ENCODE measurements at regions not wholly inside any gene's neighbourhood (a gene's known extent, or its start where the extent isn't known, plus 50 kb on each side); places are given as distances from the start of the nearest gene placed in this dataset.
"Not testable (repeated sequence)": the region's sequence is repeated elsewhere in the genome, so short reads cannot be mapped to it uniquely, and the experiment has no call there.

DNA sequence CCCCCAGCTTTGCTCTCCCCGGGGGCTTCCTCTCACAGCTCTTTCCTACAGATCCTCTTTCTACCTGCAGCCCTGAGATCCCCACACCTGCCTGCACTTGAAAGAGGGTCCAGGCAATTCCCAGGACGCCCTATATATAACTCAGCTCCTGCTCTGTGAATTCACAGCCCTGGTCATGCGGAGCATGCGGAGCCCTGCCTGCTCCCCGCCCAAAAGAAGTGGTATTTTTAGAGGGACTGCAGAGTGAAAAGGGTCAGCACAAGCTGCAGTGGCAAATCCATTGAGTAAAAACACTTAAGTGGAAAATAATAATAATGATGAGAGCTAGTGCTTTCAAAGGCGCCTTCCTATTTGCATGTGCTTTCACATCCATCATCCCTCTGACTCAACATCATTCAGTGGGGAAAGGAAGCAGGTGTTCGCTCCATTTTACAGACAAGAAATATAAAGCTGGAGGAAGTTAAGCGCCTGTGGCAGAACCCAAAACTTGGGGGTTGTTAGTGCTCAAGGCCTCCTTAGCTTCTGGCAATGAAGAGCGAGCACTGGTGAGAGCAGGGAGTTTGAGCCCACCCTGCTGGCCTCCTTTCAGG lies 76.3 kb upstream of the LIPC start:
- TF ChIP-seq CTCF (IDR thresholded peaks at IDR 0.05; ENCODE audit: insufficient read depth, low read depth, low read length, missing control alignments), result no peak
- DNase-seq (ENCODE audit: low read depth), result no peak

GRCh38 chr15:58355973-58356372 lies 75.8 kb upstream of the LIPC start:
- TF ChIP-seq CTCF (IDR thresholded peaks at IDR 0.05; ENCODE audit: insufficient read depth, low read depth, low read length, missing control alignments), result no peak
- no peak overlapping the region for H3K4me3 ChIP-seq (ENCODE audit: low read length)
- no peak for DNase-seq (ENCODE audit: low read depth)

More for the DNA sequence above, 76.3 kb upstream of the LIPC start:
- no peak overlapping the region for H3K4me3 ChIP-seq (ENCODE audit: low read length)

- H3K4me3 ChIP-seq (ENCODE audit: low read length), result no peak overlapping the region
- peak; percentile 22 for DNase-seq (ENCODE audit: low read depth)
- no peak for TF ChIP-seq CTCF (IDR thresholded peaks at IDR 0.05; ENCODE audit: insufficient read depth, low read depth, low read length, missing control alignments)
These were observed 74.0 kb upstream of the LIPC start for GRCh38 chr15:58357529-58358476.

DNA sequence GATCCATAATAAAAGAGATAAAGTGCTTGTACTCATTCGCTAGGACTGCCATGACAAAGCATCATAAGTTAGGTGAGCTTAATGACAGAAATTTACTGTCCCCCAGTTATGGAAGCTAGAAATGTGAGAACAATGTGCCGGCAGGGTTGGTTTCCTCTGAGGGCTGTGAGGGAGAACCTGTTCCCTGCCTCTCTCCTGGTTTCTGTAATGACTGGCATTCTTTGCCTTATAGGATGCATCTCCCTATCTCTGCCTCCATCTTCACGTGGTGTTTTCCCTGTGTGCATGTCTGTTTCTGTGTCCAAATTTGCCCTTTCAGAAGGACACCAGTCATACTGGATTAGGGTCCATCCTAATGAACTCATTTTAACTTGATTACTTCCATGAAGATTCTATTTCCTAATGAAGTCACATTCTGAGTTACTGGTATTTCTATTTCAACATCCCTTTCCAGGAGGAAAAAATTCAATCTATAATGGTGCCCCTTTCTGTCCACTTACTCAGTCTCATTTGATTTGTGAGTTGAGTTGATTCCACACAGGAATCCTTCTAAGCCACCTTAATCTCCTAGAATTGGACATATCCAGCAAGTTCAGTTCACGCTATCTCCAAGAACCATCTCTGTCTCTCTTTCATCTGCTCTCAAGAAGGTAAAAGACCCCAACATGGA lies 71.2 kb upstream of the LIPC start:
- H3K4me3 ChIP-seq (ENCODE audit: low read length), result no peak overlapping the region
- TF ChIP-seq CTCF (IDR thresholded peaks at IDR 0.05; ENCODE audit: insufficient read depth, low read depth, low read length, missing control alignments), result no peak
- no peak for DNase-seq (ENCODE audit: low read depth)

DNA sequence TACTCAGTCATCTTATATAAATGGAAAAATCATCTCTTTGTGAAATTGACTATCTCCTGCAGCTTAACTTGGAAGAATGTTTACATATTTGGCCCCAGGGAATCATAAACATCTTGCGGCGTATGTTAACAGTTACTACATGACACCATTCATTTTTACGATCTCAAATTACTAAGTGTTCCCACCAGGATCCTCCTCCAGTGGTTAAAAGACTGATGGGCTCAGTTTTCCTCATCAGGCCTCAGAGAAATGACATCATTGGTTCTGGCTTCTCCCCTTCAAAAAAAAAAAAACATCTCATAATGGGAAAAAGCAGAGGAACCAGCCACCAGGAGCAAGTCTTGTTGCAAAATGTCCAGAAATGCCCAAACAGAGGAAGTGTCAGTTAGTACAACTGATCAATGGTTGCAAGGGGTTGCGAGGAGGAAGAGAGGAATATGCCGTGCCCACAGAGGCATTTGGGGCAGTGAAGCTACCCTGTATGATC lies 70.5 kb upstream of the LIPC start:
- no peak overlapping the region for H3K4me3 ChIP-seq (ENCODE audit: low read length)
- DNase-seq (ENCODE audit: low read depth), result peak; percentile 18
- no peak for TF ChIP-seq CTCF (IDR thresholded peaks at IDR 0.05; ENCODE audit: insufficient read depth, low read depth, low read length, missing control alignments)

GRCh38 chr15:58362262-58362922 lies 69.4 kb upstream of the LIPC start:
- DNase-seq (ENCODE audit: low read depth), result peak; percentile 20
- H3K4me3 ChIP-seq (ENCODE audit: low read length), result no peak overlapping the region
- TF ChIP-seq CTCF (IDR thresholded peaks at IDR 0.05; ENCODE audit: insufficient read depth, low read depth, low read length, missing control alignments), result no peak

- H3K4me3 ChIP-seq (ENCODE audit: low read length); DNase-seq (ENCODE audit: low read depth): not testable (repeated sequence)
These were observed 68.7 kb upstream of the LIPC start for GRCh38 chr15:58363118-58363517.

GRCh38 chr15:58363673-58364072 lies 68.1 kb upstream of the LIPC start:
- H3K4me3 ChIP-seq (ENCODE audit: low read length); DNase-seq (ENCODE audit: low read depth): not testable (repeated sequence)

- H3K4me3 ChIP-seq (ENCODE audit: low read length); DNase-seq (ENCODE audit: low read depth): not testable (repeated sequence)
These were observed 66.7 kb upstream of the LIPC start for GRCh38 chr15:58365098-58365497.

Data from epithelial cell of esophagus (primary cell).